ENCODE measurements at regions not wholly inside any gene's neighbourhood (a gene's known extent, or its start where the extent isn't known, plus 50 kb on each side); places are given as distances from the start of the nearest gene placed in this dataset.

GRCh38 chr3:106700981-106701380 lies 676.3 kb upstream of the CCDC54 start:
- no peak for DNase-seq (ENCODE audit: low spot score)

- DNase-seq (ENCODE audit: low spot score) = no peak
These were observed 673.7 kb upstream of the CCDC54 start for GRCh38 chr3:106703524-106703923.

GRCh38 chr3:106707347-106707746 lies 669.9 kb upstream of the CCDC54 start:
- no peak for DNase-seq (ENCODE audit: low spot score)

- no peak for DNase-seq (ENCODE audit: low spot score)
These were observed 666.6 kb upstream of the CCDC54 start for GRCh38 chr3:106710596-106710995.

- DNase-seq (ENCODE audit: low spot score) = no peak
These were observed 665.6 kb upstream of the CCDC54 start for GRCh38 chr3:106711650-106712049.

- no peak for DNase-seq (ENCODE audit: low spot score)
These were observed 662.8 kb upstream of the CCDC54 start for GRCh38 chr3:106714400-106714799.

GRCh38 chr3:106715286-106715685 lies 662.0 kb upstream of the CCDC54 start:
- DNase-seq (ENCODE audit: low spot score) = no peak

- DNase-seq (ENCODE audit: low spot score) = no peak
These were observed 660.0 kb upstream of the CCDC54 start for GRCh38 chr3:106717178-106717780.

GRCh38 chr3:106719077-106719476 lies 658.2 kb upstream of the CCDC54 start:
- DNase-seq (ENCODE audit: low spot score) = no peak

- DNase-seq (ENCODE audit: low spot score) = no peak
These were observed 657.7 kb upstream of the CCDC54 start for GRCh38 chr3:106719583-106719982.

GRCh38 chr3:106720510-106720909 lies 656.7 kb upstream of the CCDC54 start:
- DNase-seq (ENCODE audit: low spot score) = no peak

GRCh38 chr3:106725566-106725965 lies 651.7 kb upstream of the CCDC54 start:
- DNase-seq (ENCODE audit: low spot score) = no peak

GRCh38 chr3:106728315-106729098 lies 648.7 kb upstream of the CCDC54 start:
- no peak for DNase-seq (ENCODE audit: low spot score)

GRCh38 chr3:106729481-106729880 lies 647.8 kb upstream of the CCDC54 start:
- DNase-seq (ENCODE audit: low spot score) = no peak

- DNase-seq (ENCODE audit: low spot score) = no peak
These were observed 646.0 kb upstream of the CCDC54 start for GRCh38 chr3:106731230-106731629.

- no peak for DNase-seq (ENCODE audit: low spot score)
These were observed 642.5 kb upstream of the CCDC54 start for GRCh38 chr3:106734712-106735111.

GRCh38 chr3:106737265-106737664 lies 640.0 kb upstream of the CCDC54 start:
- DNase-seq (ENCODE audit: low spot score) = no peak

- no peak for DNase-seq (ENCODE audit: low spot score)
These were observed 637.1 kb upstream of the CCDC54 start for GRCh38 chr3:106740116-106740515.

GRCh38 chr3:106745344-106746168 lies 631.7 kb upstream of the CCDC54 start:
- DNase-seq (ENCODE audit: low spot score) = no peak

GRCh38 chr3:106746286-106746685 lies 631.0 kb upstream of the CCDC54 start:
- no peak for DNase-seq (ENCODE audit: low spot score)

- DNase-seq (ENCODE audit: low spot score) = no peak
These were observed 628.6 kb upstream of the CCDC54 start for GRCh38 chr3:106748472-106749262.

- DNase-seq (ENCODE audit: low spot score) = no peak
These were observed 627.1 kb upstream of the CCDC54 start for GRCh38 chr3:106750092-106750491.

All from CD4-positive, alpha-beta T cell treated with Interleukin-15 for 4 hours (primary cell).